Activated CD4-positive, CD25-positive, alpha-beta regulatory T cell treated with anti-CD3 and anti-CD28 coated beads, Interleukin-2, amount 50 U/mL, for 72 hours (primary cell): ENCODE measurements at regions not wholly inside any gene's neighbourhood (a gene's known extent, or its start where the extent isn't known, plus 50 kb on each side); places are given as distances from the start of the nearest gene placed in this dataset.
"Not testable (repeated sequence)": the region's sequence is repeated elsewhere in the genome, so short reads cannot be mapped to it uniquely, and the experiment has no call there.

Source experiments
- DNase-seq: peaks from one replicate; pipeline ENCODE4 v3.0.0; 2021

DNA sequence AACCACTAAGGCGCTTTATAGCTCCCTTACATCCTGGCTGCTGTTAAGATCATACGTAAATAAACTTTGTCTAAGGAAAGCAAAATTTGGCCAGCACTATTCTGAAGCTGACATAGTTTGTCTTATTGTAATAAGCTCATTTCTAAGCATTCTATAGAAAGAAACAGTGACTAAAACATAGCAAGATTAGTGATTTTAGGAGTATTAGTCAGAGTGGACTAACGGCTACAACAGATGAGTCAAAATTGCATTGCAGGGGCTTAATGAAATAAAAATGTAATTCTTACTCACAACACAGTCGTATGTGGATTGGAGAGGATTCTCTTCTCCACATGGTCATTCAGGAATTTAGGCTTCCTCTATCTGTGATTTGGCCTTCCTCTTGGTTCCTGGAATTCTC lies 347.6 kb downstream of the GADD45G start:
- DNase-seq = no peak

DNA sequence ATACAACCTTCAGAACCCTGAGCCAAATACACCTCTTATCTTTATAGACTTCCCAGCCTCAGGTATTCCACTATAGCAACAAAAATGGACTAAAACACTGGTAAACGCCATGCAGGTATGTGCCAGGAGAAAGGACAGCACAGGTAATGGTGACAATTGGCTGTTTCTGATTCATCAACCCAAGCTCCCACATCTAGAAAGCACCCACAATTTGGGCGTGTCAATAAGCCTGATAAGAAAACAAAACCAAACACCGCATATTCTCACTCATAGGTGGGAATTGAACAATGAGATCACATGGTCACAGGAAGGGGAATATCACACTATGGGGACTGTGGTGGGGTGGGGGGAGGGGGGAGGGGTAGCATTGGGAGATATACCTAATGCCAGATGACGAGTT lies 348.5 kb downstream of the GADD45G start:
- not testable (repeated sequence) for DNase-seq

DNA sequence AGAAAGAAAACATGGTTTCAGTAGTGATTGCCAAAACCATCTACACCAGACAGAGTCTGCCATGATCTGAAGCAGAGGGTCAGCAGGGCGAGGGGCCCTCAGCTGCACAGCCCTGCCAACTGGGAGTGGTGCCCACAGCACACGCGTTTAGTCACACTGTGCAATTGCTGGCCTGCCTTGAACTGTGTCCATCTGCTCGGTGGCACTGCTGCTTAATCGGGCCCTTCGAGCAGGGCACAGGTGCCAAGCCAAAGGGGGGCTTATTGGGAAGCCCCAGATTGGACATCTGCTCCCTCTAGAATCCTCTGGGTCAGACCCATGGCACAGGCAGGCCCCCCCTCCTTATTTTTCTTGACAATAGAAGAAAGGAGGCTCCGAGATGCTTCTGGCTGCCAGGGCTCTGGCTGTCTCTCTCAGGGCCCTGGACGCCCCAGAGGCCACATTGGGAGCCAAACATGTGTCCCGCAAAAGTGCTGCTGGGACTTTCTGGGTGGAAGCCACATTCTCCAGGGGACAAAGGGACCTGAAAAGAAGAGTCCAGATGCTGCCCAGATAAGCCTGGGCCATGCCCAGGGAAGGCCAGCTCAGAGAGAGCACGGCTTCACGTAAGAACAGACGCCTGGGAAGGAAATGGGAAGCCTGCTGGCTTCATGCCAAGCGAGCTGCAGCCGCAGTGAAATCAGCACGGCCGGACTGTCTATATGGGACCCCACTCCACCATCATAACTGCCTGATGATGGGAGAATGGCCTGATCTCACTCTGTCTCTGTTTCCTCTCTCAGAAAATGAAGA lies 349.2 kb downstream of the GADD45G start:
- no peak for DNase-seq

DNA sequence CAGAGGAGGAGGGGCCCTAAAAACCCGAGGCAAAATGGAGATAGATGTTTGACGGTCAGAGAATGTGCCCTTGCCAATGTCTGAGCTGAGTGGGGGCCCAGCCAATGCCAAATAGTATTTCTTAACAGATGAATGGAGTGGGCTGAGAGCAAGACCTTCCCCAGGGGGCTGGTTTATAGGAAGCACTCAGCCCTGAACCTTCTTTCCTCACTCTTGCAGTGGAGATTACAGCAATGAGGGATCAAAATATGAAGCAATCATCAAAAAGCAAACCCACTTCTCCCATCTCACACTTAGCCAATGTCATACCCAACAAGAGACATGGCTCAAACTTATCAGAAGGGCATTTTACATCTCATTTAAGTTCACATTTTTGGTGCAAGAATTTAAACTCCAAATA lies 350.3 kb downstream of the GADD45G start:
- no peak for DNase-seq

DNA sequence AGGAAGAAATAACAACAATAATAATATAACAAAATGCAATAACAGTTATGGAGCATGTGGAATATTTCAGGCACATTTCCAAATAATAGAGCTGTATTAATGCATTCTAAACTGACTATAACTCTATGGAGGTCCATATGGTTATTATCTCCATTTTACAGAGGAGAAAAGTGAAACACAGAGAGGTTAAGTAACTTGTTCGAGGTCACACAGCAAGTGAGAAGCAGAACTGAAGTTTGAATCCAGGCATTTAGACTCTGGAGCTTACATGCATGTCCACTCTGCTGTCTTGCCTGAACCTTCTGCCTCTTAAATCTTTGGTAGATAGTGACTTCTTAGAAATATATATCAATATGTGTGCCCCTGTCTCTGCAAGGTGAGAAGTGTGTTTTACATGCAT lies 350.8 kb downstream of the GADD45G start:
- no peak for DNase-seq

DNA sequence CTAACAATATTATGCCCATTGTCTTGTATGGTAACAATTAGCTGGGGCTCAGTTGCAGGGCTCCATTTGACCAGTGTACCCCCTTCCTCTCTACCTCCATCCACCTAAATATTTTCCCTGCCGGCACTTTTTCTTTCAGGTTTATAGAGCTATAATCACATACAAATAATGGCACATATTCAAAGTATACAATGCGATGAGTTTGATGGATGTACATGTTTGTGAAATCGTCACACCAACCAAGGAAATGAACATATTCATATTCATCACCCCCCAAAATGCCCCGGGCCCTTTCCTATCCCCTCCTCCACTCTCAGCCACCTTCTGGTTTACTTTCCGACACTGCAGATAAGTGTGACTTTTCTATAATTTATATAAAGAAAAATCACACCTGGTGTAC lies 351.5 kb downstream of the GADD45G start:
- no peak for DNase-seq

DNA sequence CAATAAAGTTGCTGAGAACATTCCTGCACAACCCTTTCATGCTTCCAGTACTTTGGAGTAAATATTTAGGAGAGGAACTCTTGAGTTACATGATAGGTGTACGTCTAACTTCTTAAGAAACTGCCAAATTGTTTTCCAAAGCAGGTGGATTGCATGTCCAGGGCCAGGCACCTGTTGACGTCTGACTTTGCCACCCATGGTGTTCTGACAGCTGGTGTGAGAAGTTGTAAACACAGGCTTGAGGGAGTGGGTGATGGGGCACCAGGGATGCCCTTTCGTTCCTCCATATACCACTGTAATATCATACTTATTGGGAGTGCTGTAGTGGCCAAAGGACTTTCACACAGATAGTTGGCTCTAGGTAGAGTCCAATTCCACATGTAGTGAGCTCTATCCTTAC lies 352.1 kb downstream of the GADD45G start:
- DNase-seq = no peak

DNA sequence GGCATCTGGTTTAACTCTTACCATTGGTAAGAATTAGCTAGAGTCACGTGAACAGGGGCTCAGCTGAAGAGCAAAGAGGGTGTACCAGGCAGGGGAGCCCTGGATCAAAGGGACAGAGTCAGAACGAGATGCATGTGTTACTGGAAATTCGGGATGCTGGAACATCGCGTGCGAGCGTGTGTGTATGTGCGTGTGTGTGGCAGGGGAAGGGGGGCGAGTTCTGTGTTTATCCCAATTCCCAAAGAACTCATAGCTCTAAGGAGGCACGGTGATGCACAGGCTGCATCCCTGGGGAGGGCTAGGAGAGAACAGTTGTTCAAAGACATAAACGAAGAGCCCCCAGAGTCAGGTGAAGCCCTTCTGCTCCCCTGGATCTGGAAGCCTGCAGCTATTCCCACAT lies 353.3 kb downstream of the GADD45G start:
- no peak for DNase-seq

DNA sequence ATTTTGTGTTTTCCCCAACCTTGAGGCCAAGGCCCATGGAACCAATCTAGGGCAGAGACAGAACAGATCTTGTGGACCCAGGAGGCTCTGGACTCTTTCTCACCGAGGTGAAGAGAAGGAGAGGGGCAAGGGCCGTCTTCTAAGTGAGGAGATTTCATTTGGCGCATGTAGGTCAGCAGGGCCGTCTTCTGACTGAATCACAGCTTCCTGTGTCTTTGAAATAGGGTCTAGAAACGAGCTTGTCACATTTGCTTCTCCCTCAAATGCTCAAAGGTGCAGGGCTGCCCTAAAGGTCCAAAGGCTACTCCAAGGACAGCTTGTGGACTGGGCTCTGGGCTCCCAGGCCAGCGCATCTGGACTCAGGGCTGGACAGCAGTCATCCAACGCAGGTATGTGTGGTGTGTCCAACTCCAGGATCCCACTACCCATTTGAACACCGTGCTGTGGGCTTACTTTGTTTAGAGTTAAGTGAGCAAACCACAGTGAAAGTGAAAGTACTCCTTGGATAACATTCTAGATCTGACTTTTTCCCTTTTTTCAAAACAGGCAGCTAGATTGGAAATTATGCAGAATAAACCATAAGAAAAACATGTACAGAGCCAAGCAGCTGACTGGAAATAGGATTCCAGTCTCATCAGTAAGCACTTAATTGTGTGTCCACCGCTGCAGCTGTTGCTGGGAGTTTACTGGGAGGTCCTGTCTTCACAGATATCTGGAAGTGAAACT lies 357.0 kb downstream of the GADD45G start:
- no peak for DNase-seq

DNA sequence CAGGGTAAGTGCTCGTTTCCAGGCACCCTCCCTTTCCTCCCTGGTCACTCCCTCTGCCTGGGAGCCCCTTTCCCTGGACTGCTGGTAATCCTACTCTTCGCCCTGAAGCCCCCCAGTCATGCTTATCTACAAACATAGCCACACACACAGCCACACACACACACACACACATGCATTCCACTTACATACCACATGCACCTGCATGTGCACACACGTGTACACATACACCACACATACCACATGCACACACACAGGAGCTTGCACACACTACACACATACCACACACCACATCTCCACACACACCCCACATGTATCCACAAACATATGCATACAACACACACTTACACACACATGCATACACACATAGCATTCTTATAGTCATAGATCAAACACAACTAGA lies 358.5 kb downstream of the GADD45G start:
- no peak for DNase-seq

DNA sequence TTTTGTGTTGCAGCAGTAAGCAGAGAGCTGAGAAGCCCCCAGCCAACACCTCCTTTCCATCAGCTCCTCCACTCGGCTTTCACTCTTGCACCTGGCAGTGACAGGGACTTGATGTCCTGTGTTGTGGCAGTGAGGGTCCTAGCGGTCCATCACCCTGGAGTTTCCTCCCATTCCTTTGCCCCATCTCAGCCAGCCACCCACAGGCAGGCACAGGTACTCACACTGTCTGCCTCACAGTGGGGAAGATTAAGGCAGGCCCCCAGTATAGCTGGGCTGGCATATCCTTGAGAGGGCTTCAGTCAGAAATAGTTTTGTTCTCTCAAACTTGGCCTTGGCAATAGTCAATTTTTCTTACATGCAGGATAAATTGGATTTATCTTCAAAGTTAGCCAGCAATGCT lies 362.7 kb downstream of the GADD45G start:
- no peak for DNase-seq

DNA sequence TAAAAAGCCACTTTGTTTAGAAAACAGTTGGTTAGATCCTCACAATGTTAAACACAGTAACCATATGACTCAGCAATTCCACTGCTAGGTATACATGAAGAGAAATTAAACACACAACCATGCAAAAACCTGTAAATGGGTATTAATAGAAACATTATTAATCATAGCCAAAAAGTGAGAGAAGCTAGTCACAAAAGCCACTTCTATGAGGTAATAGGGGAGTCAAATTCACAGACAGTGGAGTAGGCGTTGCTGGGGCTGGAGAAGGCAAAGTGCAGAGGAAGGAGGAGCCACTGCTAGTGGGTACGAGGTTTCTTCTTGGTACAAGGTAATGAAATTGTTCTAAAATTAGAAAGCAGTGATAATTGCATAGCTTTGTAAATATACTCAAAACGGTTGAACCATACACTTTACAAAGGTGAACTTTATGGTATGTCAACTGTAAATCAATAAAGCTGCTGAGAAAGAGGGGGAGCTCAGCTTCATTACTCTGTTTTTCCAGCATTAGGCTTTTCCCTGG lies 364.4 kb downstream of the GADD45G start:
- no peak for DNase-seq

DNA sequence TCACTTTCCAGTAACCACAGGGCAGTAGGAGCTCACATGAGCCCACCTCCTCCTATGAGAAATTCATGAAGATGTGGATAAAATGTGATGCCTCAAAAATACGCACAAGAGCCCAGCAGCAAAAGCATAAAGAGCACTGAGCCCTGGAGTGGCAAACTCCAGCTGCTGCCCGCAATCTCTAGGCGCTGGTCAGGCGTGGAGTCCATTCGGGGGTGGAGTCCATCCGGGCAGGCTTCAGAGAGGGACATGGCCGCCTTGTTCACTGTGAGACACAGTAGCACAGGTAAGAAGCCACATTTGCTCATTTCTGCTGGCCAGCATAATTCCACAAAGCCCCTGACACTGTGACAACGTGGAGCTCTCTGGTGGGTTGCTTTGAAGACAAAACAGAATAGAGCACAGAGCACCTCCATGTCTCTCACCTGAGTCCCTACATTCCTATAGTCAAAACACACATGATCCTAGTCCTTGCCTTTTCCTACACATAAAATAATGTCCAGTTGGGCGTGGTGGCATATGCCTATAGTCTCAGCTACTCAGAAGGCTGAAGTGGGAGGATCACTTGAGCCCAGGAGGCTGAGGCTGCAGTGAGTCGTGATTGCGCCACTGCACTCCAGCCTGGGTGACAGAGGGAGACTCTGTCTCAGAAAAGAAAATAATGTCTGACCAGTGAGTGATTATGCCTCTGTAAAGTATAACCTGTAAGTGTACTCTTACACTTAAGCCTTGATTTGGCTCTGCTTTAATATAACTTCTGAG lies 365.2 kb downstream of the GADD45G start:
- no peak for DNase-seq

DNA sequence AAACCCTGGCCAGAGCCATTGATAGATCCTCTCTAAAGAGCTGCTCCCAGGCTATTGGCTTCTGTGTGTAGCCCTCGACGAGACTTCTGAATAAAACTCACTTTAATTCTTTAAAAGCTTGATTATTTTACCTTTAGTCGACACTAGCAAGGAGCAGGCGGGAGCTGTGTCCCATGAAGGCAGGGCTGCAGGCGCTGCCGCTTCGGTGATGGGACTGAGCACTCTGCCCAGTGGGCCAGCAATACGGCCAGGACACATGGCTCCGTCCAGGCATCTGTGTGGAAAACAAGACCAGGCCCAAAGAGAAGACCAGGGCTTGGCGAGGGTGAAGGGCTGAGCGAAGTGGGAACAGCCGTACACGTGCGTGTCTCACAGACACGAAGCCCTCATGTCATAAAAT lies 365.9 kb downstream of the GADD45G start:
- DNase-seq = no peak

DNA sequence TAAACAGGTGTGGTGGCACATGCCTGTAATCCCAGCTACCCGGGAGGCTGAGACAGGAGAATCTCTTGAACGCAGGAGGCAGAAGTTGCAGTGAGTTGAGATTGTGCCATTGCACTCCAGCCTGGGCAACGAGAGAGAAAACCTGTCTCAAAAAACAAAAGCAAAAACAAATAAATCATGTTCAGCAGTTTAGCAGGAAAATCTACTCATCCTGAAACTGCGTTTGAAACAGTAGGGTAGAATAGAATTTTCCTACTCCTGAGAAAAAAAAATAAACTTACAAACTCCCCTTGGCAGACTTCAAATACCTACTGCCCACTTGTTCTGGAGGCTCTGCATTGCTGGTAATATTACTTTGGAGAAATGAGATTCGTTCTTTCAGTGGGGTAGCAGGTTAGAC lies 367.7 kb downstream of the GADD45G start:
- DNase-seq = no peak

DNA sequence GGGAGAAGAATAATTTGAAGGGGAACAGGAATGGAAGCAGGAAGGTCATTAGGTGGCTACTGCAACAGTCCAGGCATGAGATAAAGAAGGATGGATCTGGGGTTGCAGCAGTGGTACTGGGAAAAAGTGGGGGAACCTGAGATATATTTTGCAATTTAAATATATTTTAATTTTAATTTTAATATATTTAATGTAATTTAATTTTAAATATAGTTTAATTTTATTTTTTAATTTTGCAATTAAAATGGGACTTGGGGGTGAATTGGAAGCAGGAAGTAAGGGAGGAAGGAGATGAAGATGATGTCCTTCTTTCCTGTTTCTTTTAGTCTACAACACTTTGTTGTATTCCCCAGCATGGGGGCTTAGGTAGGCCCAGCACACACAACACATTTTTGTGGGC lies 369.8 kb downstream of the GADD45G start:
- no peak for DNase-seq

DNA sequence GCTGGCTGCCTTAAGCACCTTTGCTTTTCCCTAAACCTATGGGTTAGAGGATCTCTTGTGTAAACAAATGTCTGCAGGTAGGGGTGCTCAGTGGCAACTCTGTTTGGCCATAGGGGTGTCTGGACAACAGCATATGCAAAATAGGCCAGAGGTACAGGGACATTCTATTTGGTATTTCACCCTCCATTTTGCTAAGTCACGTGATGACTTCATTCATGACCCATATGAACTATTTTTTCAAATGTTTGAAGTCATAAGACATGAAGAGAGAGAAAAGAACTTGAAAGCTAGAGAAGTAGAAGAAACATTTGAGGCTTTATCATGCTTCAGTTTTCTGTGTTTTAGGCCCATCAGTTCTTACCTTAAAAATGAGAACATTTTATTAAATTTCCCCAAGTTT lies 370.2 kb downstream of the GADD45G start:
- DNase-seq = no peak

DNA sequence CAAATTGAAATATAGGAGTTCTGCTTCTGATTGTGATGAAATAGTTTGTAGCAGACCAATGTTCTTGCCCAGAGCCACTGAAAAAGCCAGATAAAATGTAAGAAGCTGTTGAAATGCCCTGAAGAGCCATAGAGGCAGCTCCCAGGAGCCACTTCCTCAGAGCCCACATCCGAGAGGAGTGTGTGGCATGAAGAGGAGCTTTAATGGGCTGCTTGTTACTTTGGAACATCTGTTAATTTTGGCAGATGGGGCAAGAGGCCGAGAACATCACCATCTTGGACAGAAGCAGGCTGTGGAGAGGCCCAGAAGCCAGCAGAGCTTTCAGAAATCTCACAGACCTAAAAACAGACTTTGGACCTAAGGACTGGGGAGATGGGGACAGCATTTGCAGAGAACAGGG lies 370.8 kb downstream of the GADD45G start:
- DNase-seq = no peak

DNA sequence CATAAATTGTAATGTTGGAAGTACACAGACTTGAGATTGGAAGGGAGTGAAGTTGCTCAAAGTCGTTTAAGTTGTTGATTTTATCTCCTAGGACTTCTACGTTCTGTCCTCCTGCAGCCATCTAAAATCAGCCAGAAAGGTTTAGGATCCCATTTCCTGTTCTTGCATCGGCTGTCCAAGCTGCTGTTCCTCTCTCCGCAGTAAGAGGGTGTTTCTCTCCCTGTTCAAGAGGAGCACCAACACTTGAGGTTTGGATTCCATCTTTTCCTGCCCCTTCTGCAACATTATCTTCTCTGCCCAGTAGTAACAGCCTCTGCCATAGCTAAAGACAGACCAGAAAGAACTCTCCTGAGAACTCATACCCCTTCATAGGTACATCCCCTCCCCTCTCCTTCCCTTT lies 373.4 kb downstream of the GADD45G start:
- no peak for DNase-seq

DNA sequence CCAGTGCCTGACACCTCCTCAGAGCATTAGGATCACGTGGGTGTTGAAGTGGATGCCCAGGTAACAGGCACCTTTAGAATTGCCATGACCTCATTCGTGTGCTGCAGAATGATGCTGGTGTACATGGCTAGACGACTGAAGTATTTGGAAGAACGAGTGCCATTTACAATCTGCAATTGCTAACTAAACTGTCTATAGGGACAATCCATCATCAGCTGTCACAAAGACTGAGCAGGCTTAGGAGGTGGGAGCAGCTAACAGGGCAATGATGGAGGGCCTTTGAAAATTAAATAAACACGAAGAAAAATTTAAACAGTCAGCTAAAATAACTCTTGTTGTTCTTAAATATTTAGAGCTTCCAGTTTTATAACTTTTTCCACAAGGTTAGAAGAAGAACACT lies 375.8 kb downstream of the GADD45G start:
- no peak for DNase-seq

DNA sequence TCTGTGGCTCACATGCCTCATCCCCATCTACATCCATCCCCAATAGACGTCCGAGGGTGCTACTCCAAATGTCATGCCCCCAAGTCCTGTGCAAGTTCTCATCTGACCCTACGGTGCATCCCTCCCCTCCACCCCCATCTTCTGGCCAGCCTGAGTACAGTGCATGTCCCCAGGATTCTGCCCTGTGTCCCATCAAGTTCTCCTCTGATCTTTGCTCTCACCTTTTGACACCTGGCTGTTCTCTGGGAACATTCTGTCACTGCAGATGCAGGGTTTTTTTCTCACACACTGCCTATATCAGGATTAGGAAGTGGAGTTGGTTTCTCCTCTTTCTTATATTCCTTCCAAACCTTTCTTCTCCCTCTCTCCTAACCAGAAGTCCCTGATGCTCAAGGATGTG lies 377.2 kb downstream of the GADD45G start:
- DNase-seq = no peak

DNA sequence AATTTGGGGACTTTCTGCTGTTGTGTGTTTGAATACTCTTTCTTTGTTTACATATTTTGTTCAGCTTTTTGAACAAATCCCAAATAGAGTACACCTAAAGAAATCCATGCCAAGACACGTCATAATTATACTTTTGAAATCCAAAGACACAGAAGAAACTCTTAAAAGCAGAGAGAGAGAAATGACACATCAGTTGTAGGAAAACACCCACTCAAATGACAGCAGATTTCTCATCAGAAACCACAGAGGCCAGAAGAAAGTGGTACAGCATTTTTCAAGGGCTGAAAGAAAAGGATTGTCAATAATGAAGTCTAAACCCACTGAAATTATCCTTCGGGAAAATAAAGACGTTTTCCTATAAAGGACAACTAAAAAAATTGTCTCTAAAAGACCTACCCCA lies 378.6 kb downstream of the GADD45G start:
- no peak for DNase-seq

DNA sequence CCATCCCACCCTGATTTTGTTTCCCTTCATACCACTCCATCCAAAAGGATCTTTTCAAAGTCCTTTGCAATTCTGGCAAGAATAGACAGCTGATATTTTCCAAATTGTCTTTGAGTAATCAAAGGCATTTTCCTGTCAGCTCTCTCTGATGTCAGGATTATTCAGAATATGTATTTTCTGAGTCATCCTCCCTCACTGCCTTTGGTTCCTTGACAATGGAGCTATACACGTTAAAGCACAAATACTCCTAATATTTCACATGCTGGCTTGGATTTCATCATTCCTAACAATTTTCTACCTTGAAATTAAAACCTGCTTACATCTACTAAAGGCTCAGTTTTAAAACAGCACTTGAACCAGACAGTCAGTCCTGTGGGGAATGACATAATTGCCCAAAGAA lies 379.4 kb downstream of the GADD45G start:
- no peak for DNase-seq

DNA sequence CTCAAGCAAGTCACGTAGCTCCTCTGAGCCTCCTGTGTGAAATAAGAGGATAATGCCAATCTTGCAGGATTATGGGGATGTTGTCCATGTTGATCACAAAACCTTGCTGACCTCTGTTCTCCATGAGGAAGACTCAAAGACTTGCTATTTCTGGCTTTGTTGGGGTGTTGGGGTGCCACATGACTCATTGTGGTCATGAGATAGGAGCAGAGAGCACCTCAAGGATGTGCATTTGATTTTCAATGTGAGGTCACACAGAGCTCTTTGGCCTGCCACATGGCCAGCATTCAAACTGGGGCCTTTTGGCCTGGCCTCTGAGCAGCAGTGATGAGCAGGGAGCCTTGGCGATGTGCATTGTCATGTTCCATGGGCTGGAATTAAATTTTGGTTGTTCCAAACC lies 380.3 kb downstream of the GADD45G start:
- DNase-seq = no peak
